GM21786 (cell line): ENCODE measurements at regions not wholly inside any gene's neighbourhood (a gene's known extent, or its start where the extent isn't known, plus 50 kb on each side); places are given as distances from the start of the nearest gene placed in this dataset.

ENCODE experiments used
- ATAC-seq: cut with Tn5 transposase; IDR thresholded peaks from one replicate; pipeline ENCODE4 v1.9.1; 2021; ENCODE audit not compliant: unreplicated experiment

- ATAC-seq, result no peak
These were observed 306.4 kb downstream of the CD83 start for GRCh38 chr6:14423955-14424354.

- no peak for ATAC-seq
These were observed 308.2 kb downstream of the CD83 start for GRCh38 chr6:14425805-14426204.

GRCh38 chr6:14426281-14426680 is 308.7 kb downstream of the CD83 start:
- no peak for ATAC-seq

GRCh38 chr6:14428269-14428668 is 310.7 kb downstream of the CD83 start:
- ATAC-seq, result no peak

GRCh38 chr6:14429396-14429795 is 311.8 kb downstream of the CD83 start:
- ATAC-seq, result no peak

GRCh38 chr6:14430218-14430617 is 312.6 kb downstream of the CD83 start:
- ATAC-seq, result no peak

- no peak for ATAC-seq
These were observed 314.1 kb downstream of the CD83 start for GRCh38 chr6:14431385-14432330.

- no peak for ATAC-seq
These were observed 317.5 kb downstream of the CD83 start for GRCh38 chr6:14434916-14435690.

- no peak for ATAC-seq
These were observed 319.1 kb downstream of the CD83 start for GRCh38 chr6:14436592-14437132.

GRCh38 chr6:14439419-14439818 is 321.8 kb downstream of the CD83 start:
- ATAC-seq, result no peak

- no peak for ATAC-seq
These were observed 322.8 kb downstream of the CD83 start for GRCh38 chr6:14440215-14440910.

- no peak for ATAC-seq
These were observed 323.6 kb downstream of the CD83 start for GRCh38 chr6:14440940-14441781.

- ATAC-seq, result no peak
These were observed 324.7 kb downstream of the CD83 start for GRCh38 chr6:14442242-14442641.

- ATAC-seq, result no peak
These were observed 326.2 kb downstream of the CD83 start for GRCh38 chr6:14443629-14444268.

- no peak for ATAC-seq
These were observed 326.9 kb downstream of the CD83 start for GRCh38 chr6:14444295-14444972.

- no peak for ATAC-seq
These were observed 329.7 kb downstream of the CD83 start for GRCh38 chr6:14447240-14447639.

GRCh38 chr6:14448246-14448645 is 330.7 kb downstream of the CD83 start:
- ATAC-seq, result no peak

- ATAC-seq, result no peak
These were observed 332.5 kb downstream of the CD83 start for GRCh38 chr6:14450133-14450504.

GRCh38 chr6:14450578-14450977 is 333.0 kb downstream of the CD83 start:
- no peak for ATAC-seq
